ENCODE measurements at regions not wholly inside any gene's neighbourhood (a gene's known extent, or its start where the extent isn't known, plus 50 kb on each side); places are given as distances from the start of the nearest gene placed in this dataset.

GRCh38 chr3:166089575-166089974 lies 252.4 kb upstream of the BCHE start:
- no peak for TF ChIP-seq CTCF (conservative IDR thresholded peaks at IDR 0.05; ENCODE audit: low read depth, low read length)
- TF ChIP-seq EZH2phosphoT487 (IDR thresholded peaks at IDR 0.05; ENCODE audit: borderline replicate concordance, low read length): no peak
- no peak for TF ChIP-seq EZH2 (IDR thresholded peaks at IDR 0.05; ENCODE audit: low read length, unreplicated experiment)
